GM06990 (cell line): ENCODE measurements at regions not wholly inside any gene's neighbourhood (a gene's known extent, or its start where the extent isn't known, plus 50 kb on each side); places are given as distances from the start of the nearest gene placed in this dataset.

Experiments used
- DNase-seq: peaks from one replicate; pipeline ENCODE4 v3.0.0-alpha.2; 2011; ENCODE audit not compliant: insufficient read length; ENCODE audit errors: extremely low read depth
- H3K27me3 ChIP-seq: replicated peaks from 2 replicates; pipeline ENCODE4 v1.6.0; 2011; ENCODE audit warnings: low read length; ENCODE audit not compliant: control insufficient read depth, insufficient read depth
- H3K36me3 ChIP-seq: 2 replicates; pipeline ENCODE4 v1.5.1; 2011; ENCODE audit warnings: low read length; ENCODE audit not compliant: control insufficient read depth, insufficient read depth
- H3K4me3 ChIP-seq: replicated peaks from 2 replicates; pipeline ENCODE4 v1.5.1; 2011; ENCODE audit warnings: low read depth, mild to moderate bottlenecking, control low read depth, low read length
- CTCF ChIP-seq: IDR thresholded peaks from 2 replicates; pipeline ENCODE4 v1.5.1; 2011; ENCODE audit warnings: low read length, control low read depth, mild to moderate bottlenecking, inconsistent platforms; ENCODE audit not compliant: insufficient read depth, poor library complexity, severe bottlenecking

DNA sequence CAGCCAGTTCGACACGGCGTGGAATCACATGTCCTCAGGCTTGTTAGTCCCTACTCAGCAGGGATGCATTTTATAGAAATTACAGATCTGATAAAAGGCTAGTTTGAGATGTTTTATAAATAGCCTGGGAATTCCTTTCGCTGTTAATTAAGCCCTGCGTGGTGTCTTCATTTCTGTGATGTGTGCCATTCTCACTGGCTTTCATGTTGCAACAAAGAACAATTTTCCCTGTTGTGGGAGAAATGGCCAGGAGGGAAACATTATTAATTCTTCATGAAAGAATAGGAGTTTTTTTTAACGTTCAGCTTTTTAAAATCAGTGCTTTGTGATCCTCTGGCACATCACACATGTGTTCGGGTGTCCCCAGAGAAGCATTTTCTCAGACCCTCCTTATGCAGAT is 427.3 kb upstream of the FRG1 start:
- DNase-seq = no peak
- H3K36me3 ChIP-seq = no peaks in the 10 kb centered on the region

GRCh38 chr4:189514209-189514608 is 426.5 kb upstream of the FRG1 start:
- TF ChIP-seq CTCF = no peak
- DNase-seq = no peak
- H3K27me3 ChIP-seq = no peaks in the 10 kb centered on the region
- H3K4me3 ChIP-seq = no peak overlapping the region
- H3K36me3 ChIP-seq = no peaks in the 10 kb centered on the region

More for the DNA sequence above, 427.3 kb upstream of the FRG1 start:
- Histone ChIP-seq H3K27me3 (no peaks in the 10 kb centered on the region), H3K4me3 (no peak overlapping the region)
- no peak for TF ChIP-seq CTCF

DNA sequence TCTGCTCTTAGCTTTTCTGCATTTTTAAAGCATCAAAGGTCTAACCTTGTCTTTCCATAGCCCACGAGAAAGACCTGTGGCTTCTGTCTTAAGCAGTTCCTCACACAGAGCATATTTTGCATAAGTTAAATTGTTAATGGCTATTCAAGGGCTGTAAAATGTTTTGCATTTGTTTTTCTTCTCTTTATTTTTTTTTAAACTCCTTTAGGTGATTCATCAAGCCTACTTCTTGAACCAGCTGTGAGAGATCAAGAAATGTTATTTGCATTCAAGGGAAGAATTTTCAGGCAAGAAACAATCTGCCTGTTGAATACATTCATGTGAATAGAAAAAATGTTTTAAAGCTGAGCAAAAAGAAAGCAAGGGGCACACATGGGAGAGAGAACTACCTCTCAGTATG is 423.8 kb upstream of the FRG1 start:
- TF ChIP-seq CTCF = no peak
- H3K4me3 ChIP-seq = no peak overlapping the region
- DNase-seq = no peak
- H3K36me3 ChIP-seq = no peaks in the 10 kb centered on the region
- H3K27me3 ChIP-seq = no peaks in the 10 kb centered on the region

GRCh38 chr4:189519186-189519585 is 421.5 kb upstream of the FRG1 start:
- H3K27me3 ChIP-seq = no peaks in the 10 kb centered on the region
- H3K4me3 ChIP-seq = no peak overlapping the region
- no peak for TF ChIP-seq CTCF
- no peaks in the 10 kb centered on the region for H3K36me3 ChIP-seq
- no peak for DNase-seq

- DNase-seq = no peak
- Histone ChIP-seq H3K27me3 (no peaks in the 10 kb centered on the region), H3K4me3 (no peak overlapping the region), H3K36me3 (no peaks in the 10 kb centered on the region)
- TF ChIP-seq CTCF = no peak
Measured at GRCh38 chr4:189525304-189525703, 415.4 kb upstream of the FRG1 start.

- no peak for DNase-seq
- H3K4me3 ChIP-seq = no peak overlapping the region
- H3K36me3 ChIP-seq = no peaks in the 10 kb centered on the region
- H3K27me3 ChIP-seq = no peaks in the 10 kb centered on the region
- TF ChIP-seq CTCF = no peak
Measured at GRCh38 chr4:189530848-189531247, 409.8 kb upstream of the FRG1 start.
